IMR-90 (cell line): ENCODE measurements at regions not wholly inside any gene's neighbourhood (a gene's known extent, or its start where the extent isn't known, plus 50 kb on each side); places are given as distances from the start of the nearest gene placed in this dataset.

Experiments
- ATAC-seq: fragments of 200-7000 bp; cut with Tn5 transposase; 2 replicates; pipeline ENCODE4 v1.9.1; 2020; ENCODE audit warnings: low read depth, mild to moderate bottlenecking, moderate library complexity
- BruUV-seq: library from RNA; stranded (reverse); fragments of 400-500 nt; replicated peaks from 2 replicates; lab custom pipeline; 2021; lab: Mats Ljungman, UMichigan
- CTCF ChIA-PET: fragments of 300-600 bp; formaldehyde crosslinking; extraction: SDS; loops from one replicate; lab custom pipeline; 2021; ENCODE audit warnings: antibody characterized with exemption; lab: Yijun Ruan, JAX
- POLR2A ChIA-PET: fragments of 300-600 bp; sonication (Branson Sonifier 250); formaldehyde crosslinking; loops from one replicate; lab custom pipeline; 2022; ENCODE audit warnings: antibody characterized with exemption; ENCODE audit not compliant: unreplicated experiment; lab: Charles Lee
- DNase-seq: peaks from one replicate; pipeline ENCODE4 v3.0.0; 2013
- H2AFZ ChIP-seq: replicated peaks from 2 replicates; pipeline ENCODE3; 2013; ENCODE audit warnings: low read length, mild to moderate bottlenecking; ENCODE audit not compliant: poor library complexity
- H2AK5ac ChIP-seq: 2 replicates; pipeline ENCODE4 v1.6.1; 2013; ENCODE audit warnings: low read depth, low read length, inconsistent platforms
- H2AK9ac ChIP-seq: replicated peaks from 2 replicates; pipeline ENCODE3; 2013; ENCODE audit warnings: mild to moderate bottlenecking, low read depth, low read length, moderate library complexity; ENCODE audit not compliant: poor library complexity
- H2BK120ac ChIP-seq: 2 replicates; pipeline ENCODE4 v1.6.1; 2013; ENCODE audit warnings: low read depth, low read length, inconsistent platforms
- H2BK15ac ChIP-seq: 3 replicates; pipeline ENCODE4 v1.6.1; 2013; ENCODE audit warnings: low read depth, low read length, inconsistent platforms
- H2BK20ac ChIP-seq: 2 replicates; pipeline ENCODE4 v1.6.1; 2013; ENCODE audit warnings: low read depth, mild to moderate bottlenecking, inconsistent platforms, low read length, moderate library complexity
- H2BK5ac ChIP-seq: 2 replicates; pipeline ENCODE4 v1.6.1; 2013; ENCODE audit warnings: mild to moderate bottlenecking, low read depth, low read length, inconsistent platforms; ENCODE audit not compliant: poor library complexity, severe bottlenecking
- H3K14ac ChIP-seq: replicated peaks from 2 replicates; pipeline ENCODE4 v1.6.1; 2013; ENCODE audit warnings: low read depth, low read length, inconsistent platforms
- H3K18ac ChIP-seq: 2 replicates; pipeline ENCODE4 v1.6.1; 2013; ENCODE audit warnings: low read depth, low read length, control low read depth
- H3K23ac ChIP-seq: 2 replicates; pipeline ENCODE4 v1.6.1; 2013; ENCODE audit warnings: low read depth, low read length, inconsistent platforms
- H3K27ac ChIP-seq: 2 replicates; pipeline ENCODE4 v1.5.1; 2013; ENCODE audit warnings: mild to moderate bottlenecking, control low read depth, low read length; ENCODE audit not compliant: insufficient read depth
- H3K27me3 ChIP-seq: 2 replicates; pipeline ENCODE4 v1.6.1; 2013; ENCODE audit warnings: low read length; ENCODE audit not compliant: control insufficient read depth, insufficient read depth
- H3K36me3 ChIP-seq: 2 replicates; pipeline ENCODE4 v1.6.1; 2013; ENCODE audit warnings: low read length, mixed read lengths; ENCODE audit not compliant: control insufficient read depth, insufficient read depth
- H3K4ac ChIP-seq: 2 replicates; pipeline ENCODE4 v1.6.1; 2013; ENCODE audit warnings: low read depth, low read length, inconsistent platforms
- H3K4me1 ChIP-seq: 2 replicates; pipeline ENCODE4 v1.6.1; 2013; ENCODE audit warnings: low read length, mixed read lengths; ENCODE audit not compliant: control insufficient read depth, insufficient read depth
- H3K4me2 ChIP-seq: 2 replicates; pipeline ENCODE4 v1.6.1; 2013; ENCODE audit warnings: low read depth, mild to moderate bottlenecking, control low read depth, low read length, moderate library complexity
- H3K4me3 ChIP-seq: 2 replicates; pipeline ENCODE4 v1.5.1; 2013; ENCODE audit warnings: low read depth, mild to moderate bottlenecking, control low read depth, low read length, moderate library complexity; ENCODE audit not compliant: insufficient read depth
- H3K56ac ChIP-seq: 2 replicates; pipeline ENCODE4 v1.6.1; 2013; ENCODE audit warnings: low read length, inconsistent platforms; ENCODE audit not compliant: insufficient read depth; ENCODE audit errors: extremely low read depth
- H3K79me1 ChIP-seq, 2 experiments: 2 replicates each; pipeline ENCODE4 v1.6.1; 2013; ENCODE audit warnings: low read length in 2 of 2, inconsistent platforms in 1 of 2, low read depth in 1 of 2
- H3K9ac ChIP-seq: 2 replicates; pipeline ENCODE4 v1.6.1; 2013; ENCODE audit warnings: low read depth, low read length, control low read depth
- H3K9me1 ChIP-seq: 2 replicates; pipeline ENCODE4 v1.6.1; 2013; ENCODE audit warnings: low read length, inconsistent platforms; ENCODE audit not compliant: insufficient read depth
- H3K9me3 ChIP-seq: 2 replicates; pipeline ENCODE4 v1.6.1; 2013; ENCODE audit warnings: low read length; ENCODE audit not compliant: control insufficient read depth, insufficient read depth
- H4K20me1 ChIP-seq: 2 replicates; pipeline ENCODE4 v1.6.1; 2013; ENCODE audit warnings: low read length, inconsistent platforms; ENCODE audit not compliant: insufficient read depth
- H4K5ac ChIP-seq: 2 replicates; pipeline ENCODE4 v1.6.1; 2013; ENCODE audit warnings: mild to moderate bottlenecking, low read depth, low read length, control low read depth
- H4K8ac ChIP-seq, 2 experiments: 2 replicates each; pipeline ENCODE4 v1.6.1; 2013; ENCODE audit warnings: low read depth in 2 of 2, low read length in 2 of 2, control low read depth in 1 of 2, inconsistent platforms in 1 of 2
- H4K91ac ChIP-seq: 2 replicates; pipeline ENCODE4 v1.6.1; 2013; ENCODE audit warnings: low read depth, low read length, inconsistent platforms; ENCODE audit not compliant: insufficient read depth
- BHLHE40 ChIP-seq: fragments of 150-350 bp; IDR thresholded peaks from 2 replicates; pipeline ENCODE4 v1.6.1; 2016; ENCODE audit warnings: mild to moderate bottlenecking, low read depth, low read length
- CEBPB ChIP-seq: IDR thresholded peaks from 2 replicates; pipeline ENCODE4 v1.6.1; 2012; ENCODE audit warnings: low read depth, low read length, improper control_type of control experiment
- CHD1 ChIP-seq: IDR thresholded peaks from 2 replicates; pipeline ENCODE4 v1.6.1; 2012; ENCODE audit warnings: low read depth, low read length, improper control_type of control experiment
- MAFK ChIP-seq: IDR thresholded peaks from 2 replicates; pipeline ENCODE4 v1.6.1; 2012; ENCODE audit warnings: low read depth, low read length, improper control_type of control experiment
- POLR2A ChIP-seq: IDR thresholded peaks from 2 replicates; pipeline ENCODE4 v1.6.1; 2012; ENCODE audit warnings: mild to moderate bottlenecking, low read depth, low read length
- RAD21 ChIP-seq: IDR thresholded peaks from 2 replicates; pipeline ENCODE4 v1.6.1; 2012; ENCODE audit warnings: low read length, improper control_type of control experiment
- WGBS, 2 experiments: methylation state at CpG; one replicate each; pipeline versions ENCODE4 v1.1.5 to v1.1.7; 2013; ENCODE audit warnings: missing lambda C conversion rate in 2 of 2; ENCODE audit not compliant: insufficient read length in 1 of 2; ENCODE audit errors: extremely low coverage in 2 of 2; 5-methylcytosine and 5-hydroxymethylcytosine counted together
- dilution Hi-C: fragments of 300-500 bp; cut with HindIII; formaldehyde crosslinking; loops from one replicate; pipeline ENCODE4 v1.14.3; 2018; ENCODE audit warnings: low sequenced_read_pairs; ENCODE audit not compliant: unreplicated experiment
- in situ Hi-C: fragments of 300-500 bp; cut with MboI; formaldehyde crosslinking; loops from 3 replicates; pipeline ENCODE4 v1.14.3; 2019; ENCODE audit warnings: low sequenced_read_pairs, inconsistent platforms, mixed read lengths
- intact Hi-C: fragments of 100-400 bp; cut with micrococcal nuclease; formaldehyde crosslinking; loops from 2 replicates; pipeline ENCODE4 v1.10.0; 2022
- TF ChIP-seq, protein P1 (sequence below): fragments of 150-350 bp; IDR thresholded peaks from 2 replicates; pipeline ENCODE4 v1.6.1; 2016; ENCODE audit warnings: low read depth, mild to moderate bottlenecking, low read length, moderate library complexity, borderline replicate concordance

DNA sequence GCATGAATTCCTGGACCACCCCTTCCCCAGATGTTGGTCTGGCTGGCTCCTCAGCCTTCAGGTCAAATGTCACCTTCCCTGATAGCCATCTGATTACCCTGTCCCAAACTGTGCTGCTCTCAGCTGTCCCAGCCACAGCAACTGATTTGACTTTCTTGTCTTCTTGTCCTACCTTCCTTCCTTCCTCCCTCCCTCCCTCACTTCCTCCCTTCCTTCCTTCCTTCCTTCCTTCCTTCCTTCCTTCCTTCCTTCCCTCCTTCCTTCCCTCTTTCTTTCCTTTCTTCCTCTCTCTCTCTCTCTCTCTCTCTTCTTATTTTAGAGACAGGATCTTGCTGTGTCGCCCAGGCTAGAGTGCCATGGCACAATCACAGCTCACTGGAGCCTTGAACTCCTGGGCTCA is 242.5 kb downstream of the RPS24 start:
- H4K5ac ChIP-seq, result no peak overlapping the region
- H3K9ac ChIP-seq, result no peak overlapping the region
- 0 out of 2 replicates have a peak, but pooled peaks cover 8% of the 10 kb centered on the region for H3K9me1 ChIP-seq
- no TSS peak for BruUV-seq
- H3K79me1 ChIP-seq, result no peaks in the 10 kb centered on the region
- no peak overlapping the region for H4K91ac ChIP-seq
- no peak overlapping the region for H3K14ac ChIP-seq
- H3K4me2 ChIP-seq, result no peak overlapping the region
- H2AFZ ChIP-seq, result no peak overlapping the region
- no peak for TF ChIP-seq BHLHE40
- TF ChIP-seq, protein P1, sequence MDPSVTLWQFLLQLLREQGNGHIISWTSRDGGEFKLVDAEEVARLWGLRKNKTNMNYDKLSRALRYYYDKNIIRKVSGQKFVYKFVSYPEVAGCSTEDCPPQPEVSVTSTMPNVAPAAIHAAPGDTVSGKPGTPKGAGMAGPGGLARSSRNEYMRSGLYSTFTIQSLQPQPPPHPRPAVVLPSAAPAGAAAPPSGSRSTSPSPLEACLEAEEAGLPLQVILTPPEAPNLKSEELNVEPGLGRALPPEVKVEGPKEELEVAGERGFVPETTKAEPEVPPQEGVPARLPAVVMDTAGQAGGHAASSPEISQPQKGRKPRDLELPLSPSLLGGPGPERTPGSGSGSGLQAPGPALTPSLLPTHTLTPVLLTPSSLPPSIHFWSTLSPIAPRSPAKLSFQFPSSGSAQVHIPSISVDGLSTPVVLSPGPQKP, result no peak
- TF ChIP-seq CEBPB, result no peak
- TF ChIP-seq MAFK, result no peak
- TF ChIP-seq CHD1, result no peak
- TF ChIP-seq RAD21, result no peak
- TF ChIP-seq POLR2A, result no peak
- H2AK9ac ChIP-seq, result no peak overlapping the region
- no peak overlapping the region for H2BK120ac ChIP-seq
- H2BK15ac ChIP-seq, result no peak overlapping the region
- H2AK5ac ChIP-seq, result no peak overlapping the region
- dilution Hi-C loops (no loop called here), intact Hi-C loops (no loop called here), in situ Hi-C loops (no loop called here)
- DNase-seq (no peak), ATAC-seq (no peak)
- H3K4me3 ChIP-seq, result no peak overlapping the region
- ChIA-PET CTCF (no interaction called here), POLR2A (no interaction called here)
- H3K56ac ChIP-seq, result no peak overlapping the region
- H3K23ac ChIP-seq, result no peak overlapping the region
- H3K36me3 ChIP-seq, result no peaks in the 10 kb centered on the region
- no peak overlapping the region for H3K27ac ChIP-seq
- no peak overlapping the region for H3K18ac ChIP-seq
- 0 out of 2 replicates have a peak, but pooled peaks cover 3% of the 10 kb centered on the region for H3K9me3 ChIP-seq
- H4K8ac ChIP-seq, result no peak overlapping the region
- H4K20me1 ChIP-seq, result no peaks in the 10 kb centered on the region
- peaks cover 2% of the 10 kb centered on the region for H3K4me1 ChIP-seq
- no peak overlapping the region for H2BK20ac ChIP-seq
- H3K4ac ChIP-seq, result no peak overlapping the region
- no peaks in the 10 kb centered on the region for H3K27me3 ChIP-seq
- WGBS, 2 experiments, result 83% methylated on average over 1 of the region's 1 CpG; no CpG with 5 or more reads in 1 of the 2 experiments
- no peak overlapping the region for H2BK5ac ChIP-seq
